HepG2 (cell line): ENCODE measurements at regions not wholly inside any gene's neighbourhood (a gene's known extent, or its start where the extent isn't known, plus 50 kb on each side); places are given as distances from the start of the nearest gene placed in this dataset.

ENCODE experiments used
- ATAC-seq: fragments of 200-7000 bp; cut with Tn5 transposase; 3 replicates; pipeline ENCODE4 v1.9.1; 2020; ENCODE audit warnings: mild to moderate bottlenecking, moderate library complexity
- BruUV-seq: library from RNA; stranded (reverse); fragments of 400-500 nt; replicated peaks from 2 replicates; lab custom pipeline; 2021; lab: Mats Ljungman, UMichigan
- CTCF ChIA-PET: fragments of 300-600 bp; formaldehyde crosslinking; extraction: SDS; loops from one replicate; lab custom pipeline; 2021; ENCODE audit warnings: low total read pairs, inconsistent platforms, low intra/inter-chr PET ratio; lab: Yijun Ruan, JAX
- POLR2A ChIA-PET: fragments of 350-600 bp; sonication (Branson Sonifier 250); formaldehyde crosslinking; loops from one replicate; lab custom pipeline; 2020; ENCODE audit warnings: antibody characterized with exemption, inconsistent platforms; lab: Yijun Ruan, JAX
- DNase-seq: peaks from one replicate; pipeline ENCODE4 v3.0.0-alpha.2; 2015; ENCODE audit warnings: low spot score
- FAIRE-seq: peaks from 3 replicates; lab custom pipeline; 2011; peaks lifted over from hg19 to GRCh38; lab: Jason Lieb, UNC
- H2AFZ ChIP-seq: one replicate; pipeline ENCODE4 v1.6.1; 2011; ENCODE audit warnings: low read length, inconsistent platforms
- H3K27ac ChIP-seq: fragments of 300-600 bp; 3 replicates; pipeline ENCODE4 v1.8.0; 2011; ENCODE audit warnings: mixed run types, mild to moderate bottlenecking, mixed read lengths, low read length, inconsistent platforms; ENCODE audit not compliant: insufficient read depth; ENCODE audit errors: extremely low read length
- H3K27me3 ChIP-seq, 2 experiments: fragments of 200-600 bp in 1 of 2; 2 replicates in 1 of 2; 3 replicates in 1 of 2; pipeline versions ENCODE4 v1.6.0 to v1.8.0; 2011; ENCODE audit warnings: low read length in 2 of 2, mild to moderate bottlenecking in 2 of 2, moderate library complexity in 2 of 2, inconsistent platforms in 1 of 2; ENCODE audit not compliant: insufficient read depth in 2 of 2, control insufficient read depth in 1 of 2
- H3K36me3 ChIP-seq, 2 experiments: fragments of 200-600 bp in 1 of 2; replicated peaks in 1 of 2; 2 replicates in 1 of 2; 3 replicates in 1 of 2; pipeline versions ENCODE4 v1.5.1 to v1.8.0; 2011; ENCODE audit warnings: low read length in 2 of 2, inconsistent platforms in 1 of 2; ENCODE audit not compliant: insufficient read depth in 2 of 2, control insufficient read depth in 1 of 2
- H3K4me1 ChIP-seq: 2 replicates; pipeline ENCODE4 v1.5.1; 2012; ENCODE audit warnings: low read length, inconsistent platforms; ENCODE audit not compliant: insufficient read depth
- H3K4me2 ChIP-seq: 2 replicates; pipeline ENCODE4 v1.6.0; 2011; ENCODE audit warnings: low read depth, low read length, inconsistent platforms
- H3K4me3 ChIP-seq, 3 experiments: fragments of 200-600 bp in 1 of 3; sonication (generic), shearing (Covaris generic) in 1 of 3; replicated peaks in 1 of 3; 2 replicates each; pipeline ENCODE4 v1.5.1; 2011 to 2016; ENCODE audit warnings: low read length in 3 of 3, inconsistent platforms in 2 of 3, low read depth in 2 of 3, mild to moderate bottlenecking in 2 of 3, control low read depth in 1 of 3, mixed read lengths in 1 of 3; ENCODE audit not compliant: insufficient read depth in 1 of 3
- H3K79me2 ChIP-seq: one replicate; pipeline ENCODE4 v1.6.1; 2011; ENCODE audit warnings: low read length, inconsistent platforms; ENCODE audit not compliant: insufficient read depth
- H3K9ac ChIP-seq: 2 replicates; pipeline ENCODE4 v1.6.0; 2011; ENCODE audit warnings: mild to moderate bottlenecking, low read depth, low read length, inconsistent platforms; ENCODE audit not compliant: insufficient read depth
- H3K9me3 ChIP-seq: 2 replicates; pipeline ENCODE4 v1.5.1; 2012; ENCODE audit warnings: mild to moderate bottlenecking, low read length
- H4K20me1 ChIP-seq: 2 replicates; pipeline ENCODE4 v1.6.0; 2011; ENCODE audit warnings: inconsistent platforms, mild to moderate bottlenecking, low read length, moderate library complexity; ENCODE audit not compliant: insufficient read depth
- BCL6 ChIP-seq: IDR thresholded peaks from 2 replicates; pipeline ENCODE4 v1.6.1; 2016; ENCODE audit warnings: missing genetic modification reagents, missing compliant biosample characterization
- CENPX ChIP-seq: sonication (generic); formaldehyde crosslinking; IDR thresholded peaks from 2 replicates; pipeline ENCODE4 v1.9.0; 2021; ENCODE audit warnings: mild to moderate bottlenecking, missing genetic modification reagents, moderate library complexity
- HNF4A ChIP-seq: sonication (generic); formaldehyde crosslinking; IDR thresholded peaks from 2 replicates; pipeline ENCODE4 v1.4.0; 2020; ENCODE audit warnings: missing genetic modification reagents
- SSRP1 ChIP-seq: IDR thresholded peaks from 2 replicates; pipeline ENCODE4 v1.6.1; 2016; ENCODE audit warnings: control low read depth
- STAG1 ChIP-seq: sonication (generic); formaldehyde crosslinking; IDR thresholded peaks from 2 replicates; pipeline ENCODE4 v1.4.0; 2020; ENCODE audit warnings: missing genetic modification reagents
- WGBS: methylation state at CpG from one replicate; pipeline ENCODE4 v1.1.6; 2017; ENCODE audit warnings: low lambda C conversion rate; 5-methylcytosine and 5-hydroxymethylcytosine counted together
- in situ Hi-C: cut with HindIII; loops from 2 replicates; pipeline ENCODE4 v1.10.0; 2017; ENCODE audit warnings: low pct_unique_long_range_greater_than_20kb; ENCODE audit not compliant: extremely low pct_ligation_motif_present
- intact Hi-C: fragments of 100-400 bp; cut with micrococcal nuclease; formaldehyde crosslinking; loops from one replicate; pipeline ENCODE4 v1.10.0; 2022; ENCODE audit not compliant: unreplicated experiment
- TF ChIP-seq, protein P1 (sequence below): sonication (generic); formaldehyde crosslinking; IDR thresholded peaks from 2 replicates; pipeline ENCODE4 v1.5.0; 2020; ENCODE audit warnings: mild to moderate bottlenecking, missing genetic modification reagents, moderate library complexity
- TF ChIP-seq, protein P2 (sequence below): sonication (generic); formaldehyde crosslinking; IDR thresholded peaks from 2 replicates; pipeline ENCODE4 v1.4.0; 2020; ENCODE audit warnings: low read depth, mild to moderate bottlenecking, missing genetic modification reagents
- TF ChIP-seq, protein P3 (sequence below): sonication (generic); formaldehyde crosslinking; IDR thresholded peaks from 2 replicates; pipeline ENCODE4 v1.5.1; 2020; ENCODE audit warnings: mild to moderate bottlenecking, missing genetic modification reagents, borderline replicate concordance

- Histone ChIP-seq H3K4me1 (peaks cover 23% of the 10 kb centered on the region), H3K27me3 (no peaks in the 10 kb centered on the region), H3K9ac (no peak overlapping the region), H3K79me2 (no peaks in the 10 kb centered on the region), H3K9me3 (no peaks in the 10 kb centered on the region), H2AFZ (no peak overlapping the region), H3K27ac (no peak overlapping the region), H3K36me3 (no peaks in the 10 kb centered on the region), H4K20me1 (no peaks in the 10 kb centered on the region), H3K4me2 (no peak overlapping the region), H3K4me3 (no peak overlapping the region)
- DNase-seq (no peak), FAIRE-seq (no peak), ATAC-seq (no peak)
- CTCF ChIA-PET, result no interaction called here
- intact Hi-C loops (no loop called here), in situ Hi-C loops (no loop called here)
- no peak for TF ChIP-seq BCL6 (CRISPR knock-in tag)
- TF ChIP-seq STAG1 (CRISPR knock-in tag), result peak; percentile 32
- TF ChIP-seq, protein P1, sequence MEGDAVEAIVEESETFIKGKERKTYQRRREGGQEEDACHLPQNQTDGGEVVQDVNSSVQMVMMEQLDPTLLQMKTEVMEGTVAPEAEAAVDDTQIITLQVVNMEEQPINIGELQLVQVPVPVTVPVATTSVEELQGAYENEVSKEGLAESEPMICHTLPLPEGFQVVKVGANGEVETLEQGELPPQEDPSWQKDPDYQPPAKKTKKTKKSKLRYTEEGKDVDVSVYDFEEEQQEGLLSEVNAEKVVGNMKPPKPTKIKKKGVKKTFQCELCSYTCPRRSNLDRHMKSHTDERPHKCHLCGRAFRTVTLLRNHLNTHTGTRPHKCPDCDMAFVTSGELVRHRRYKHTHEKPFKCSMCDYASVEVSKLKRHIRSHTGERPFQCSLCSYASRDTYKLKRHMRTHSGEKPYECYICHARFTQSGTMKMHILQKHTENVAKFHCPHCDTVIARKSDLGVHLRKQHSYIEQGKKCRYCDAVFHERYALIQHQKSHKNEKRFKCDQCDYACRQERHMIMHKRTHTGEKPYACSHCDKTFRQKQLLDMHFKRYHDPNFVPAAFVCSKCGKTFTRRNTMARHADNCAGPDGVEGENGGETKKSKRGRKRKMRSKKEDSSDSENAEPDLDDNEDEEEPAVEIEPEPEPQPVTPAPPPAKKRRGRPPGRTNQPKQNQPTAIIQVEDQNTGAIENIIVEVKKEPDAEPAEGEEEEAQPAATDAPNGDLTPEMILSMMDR (CRISPR knock-in tag), result 0 out of 2 replicates have a peak, but pooled peaks have one; percentile 8
- 53% methylated on average over 3 of the region's 3 CpGs for WGBS
- no TSS peak for BruUV-seq
- POLR2A ChIA-PET, result interaction anchor here (2.4 to 2.7 kb wide), 2 partner anchors 10 to 12 kb away, joined by 6 to 17 read pairs; no protein-coding TSS in a partner anchor
These were observed 52.8 kb upstream of the XPA start for GRCh38 chr9:97749928-97750327.

- no peak overlapping the region for H3K4me2 ChIP-seq
- POLR2A ChIA-PET, result interaction anchor here (2.4 to 2.7 kb wide), 2 partner anchors 8 to 14 kb away, joined by 6 to 17 read pairs; no protein-coding TSS in a partner anchor
- TF ChIP-seq CENPX (no peak), SSRP1 (no peak), HNF4A (peak; percentile 36; the same call in 1 of the 2 replicates)
- TF ChIP-seq, protein P2, sequence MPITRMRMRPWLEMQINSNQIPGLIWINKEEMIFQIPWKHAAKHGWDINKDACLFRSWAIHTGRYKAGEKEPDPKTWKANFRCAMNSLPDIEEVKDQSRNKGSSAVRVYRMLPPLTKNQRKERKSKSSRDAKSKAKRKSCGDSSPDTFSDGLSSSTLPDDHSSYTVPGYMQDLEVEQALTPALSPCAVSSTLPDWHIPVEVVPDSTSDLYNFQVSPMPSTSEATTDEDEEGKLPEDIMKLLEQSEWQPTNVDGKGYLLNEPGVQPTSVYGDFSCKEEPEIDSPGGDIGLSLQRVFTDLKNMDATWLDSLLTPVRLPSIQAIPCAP (CRISPR knock-in tag), result no peak
- TF ChIP-seq, protein P3, sequence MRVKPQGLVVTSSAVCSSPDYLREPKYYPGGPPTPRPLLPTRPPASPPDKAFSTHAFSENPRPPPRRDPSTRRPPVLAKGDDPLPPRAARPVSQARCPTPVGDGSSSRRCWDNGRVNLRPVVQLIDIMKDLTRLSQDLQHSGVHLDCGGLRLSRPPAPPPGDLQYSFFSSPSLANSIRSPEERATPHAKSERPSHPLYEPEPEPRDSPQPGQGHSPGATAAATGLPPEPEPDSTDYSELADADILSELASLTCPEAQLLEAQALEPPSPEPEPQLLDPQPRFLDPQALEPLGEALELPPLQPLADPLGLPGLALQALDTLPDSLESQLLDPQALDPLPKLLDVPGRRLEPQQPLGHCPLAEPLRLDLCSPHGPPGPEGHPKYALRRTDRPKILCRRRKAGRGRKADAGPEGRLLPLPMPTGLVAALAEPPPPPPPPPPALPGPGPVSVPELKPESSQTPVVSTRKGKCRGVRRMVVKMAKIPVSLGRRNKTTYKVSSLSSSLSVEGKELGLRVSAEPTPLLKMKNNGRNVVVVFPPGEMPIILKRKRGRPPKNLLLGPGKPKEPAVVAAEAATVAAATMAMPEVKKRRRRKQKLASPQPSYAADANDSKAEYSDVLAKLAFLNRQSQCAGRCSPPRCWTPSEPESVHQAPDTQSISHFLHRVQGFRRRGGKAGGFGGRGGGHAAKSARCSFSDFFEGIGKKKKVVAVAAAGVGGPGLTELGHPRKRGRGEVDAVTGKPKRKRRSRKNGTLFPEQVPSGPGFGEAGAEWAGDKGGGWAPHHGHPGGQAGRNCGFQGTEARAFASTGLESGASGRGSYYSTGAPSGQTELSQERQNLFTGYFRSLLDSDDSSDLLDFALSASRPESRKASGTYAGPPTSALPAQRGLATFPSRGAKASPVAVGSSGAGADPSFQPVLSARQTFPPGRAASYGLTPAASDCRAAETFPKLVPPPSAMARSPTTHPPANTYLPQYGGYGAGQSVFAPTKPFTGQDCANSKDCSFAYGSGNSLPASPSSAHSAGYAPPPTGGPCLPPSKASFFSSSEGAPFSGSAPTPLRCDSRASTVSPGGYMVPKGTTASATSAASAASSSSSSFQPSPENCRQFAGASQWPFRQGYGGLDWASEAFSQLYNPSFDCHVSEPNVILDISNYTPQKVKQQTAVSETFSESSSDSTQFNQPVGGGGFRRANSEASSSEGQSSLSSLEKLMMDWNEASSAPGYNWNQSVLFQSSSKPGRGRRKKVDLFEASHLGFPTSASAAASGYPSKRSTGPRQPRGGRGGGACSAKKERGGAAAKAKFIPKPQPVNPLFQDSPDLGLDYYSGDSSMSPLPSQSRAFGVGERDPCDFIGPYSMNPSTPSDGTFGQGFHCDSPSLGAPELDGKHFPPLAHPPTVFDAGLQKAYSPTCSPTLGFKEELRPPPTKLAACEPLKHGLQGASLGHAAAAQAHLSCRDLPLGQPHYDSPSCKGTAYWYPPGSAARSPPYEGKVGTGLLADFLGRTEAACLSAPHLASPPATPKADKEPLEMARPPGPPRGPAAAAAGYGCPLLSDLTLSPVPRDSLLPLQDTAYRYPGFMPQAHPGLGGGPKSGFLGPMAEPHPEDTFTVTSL, result no peak
These were observed 54.4 kb upstream of the XPA start for GRCh38 chr9:97751531-97751930.

More at GRCh38 chr9:97751531-97751930, 54.4 kb upstream of the XPA start:
- CTCF ChIA-PET, result no interaction called here
- in situ Hi-C loops (no loop called here), intact Hi-C loops (no loop called here)
- no peaks in the 10 kb centered on the region for H3K36me3 ChIP-seq
- H3K9ac ChIP-seq, result no peak overlapping the region
- BruUV-seq, result no TSS peak
- FAIRE-seq, result no peak
- H2AFZ ChIP-seq, result no peak overlapping the region
- H3K27ac ChIP-seq, result no peak overlapping the region
- H3K4me3 ChIP-seq, result no peak overlapping the region
- peak; percentile 21 for DNase-seq
- no peaks in the 10 kb centered on the region for H4K20me1 ChIP-seq
- no peaks in the 10 kb centered on the region for H3K27me3 ChIP-seq
- no peaks in the 10 kb centered on the region for H3K9me3 ChIP-seq
- peaks cover 23% of the 10 kb centered on the region for H3K4me1 ChIP-seq
- H3K79me2 ChIP-seq, result no peaks in the 10 kb centered on the region
- no peak for ATAC-seq
